IgD-negative memory B cell (primary cell): ENCODE measurements at regions not wholly inside any gene's neighbourhood (a gene's known extent, or its start where the extent isn't known, plus 50 kb on each side); places are given as distances from the start of the nearest gene placed in this dataset.

Experiments
- H3K27ac Mint-ChIP-seq, 3 donors: one replicate each; pipeline ENCODE4 v1.8.0; 2020 to 2022; ENCODE audit warnings: mild to moderate bottlenecking in 3 of 3, mixed read lengths in 3 of 3, moderate library complexity in 1 of 3
- H3K27me3 Mint-ChIP-seq: one replicate; pipeline ENCODE4 v1.8.0; 2021; ENCODE audit warnings: mixed read lengths
- H3K36me3 Mint-ChIP-seq: one replicate; pipeline ENCODE4 v1.8.0; 2020; ENCODE audit warnings: mild to moderate bottlenecking, mixed read lengths
- H3K4me1 Mint-ChIP-seq, 3 donors: one replicate each; pipeline ENCODE4 v1.8.0; 2020 to 2022; ENCODE audit warnings: mixed read lengths in 3 of 3, mild to moderate bottlenecking in 1 of 3
- H3K4me3 Mint-ChIP-seq, 4 donors: one replicate each; pipeline ENCODE4 v1.8.0; 2020 to 2022; ENCODE audit warnings: mild to moderate bottlenecking in 4 of 4, mixed read lengths in 4 of 4, moderate library complexity in 3 of 4
- H3K9me3 Mint-ChIP-seq, 3 donors: one replicate each; pipeline ENCODE4 v1.8.0; 2020 to 2021; ENCODE audit warnings: mixed read lengths in 3 of 3, mild to moderate bottlenecking in 1 of 3

- Mint-ChIP-seq H3K9me3 (peaks cover 0 to 2% (median 0%) of the 10 kb centered on the region in 3 donors), H3K36me3 (no peaks in the 10 kb centered on the region), H3K27ac (no peak overlapping the region), H3K4me1 (peaks cover 2 to 4% (median 3%) of the 10 kb centered on the region in 3 donors), H3K4me3 (no peak overlapping the region), H3K27me3 (peaks cover 2% of the 10 kb centered on the region)
Measured at GRCh38 chr1:56410405-56410804, 169.0 kb downstream of the PLPP3 start.

- H3K4me3 Mint-ChIP-seq: no peak overlapping the region
- H3K27ac Mint-ChIP-seq: peak overlapping the region in 1 of 3 donors; percentile 68
- no peaks in the 10 kb centered on the region for H3K36me3 Mint-ChIP-seq
- H3K4me1 Mint-ChIP-seq: peaks cover 11 to 17% (median 12%) of the 10 kb centered on the region in 3 donors
- peaks cover 2% of the 10 kb centered on the region for H3K27me3 Mint-ChIP-seq
- H3K9me3 Mint-ChIP-seq: no peaks in the 10 kb centered on the region
Measured at GRCh38 chr1:56409112-56409691, 170.2 kb downstream of the PLPP3 start.

- Mint-ChIP-seq H3K9me3 (no peaks in the 10 kb centered on the region), H3K27ac (no peak overlapping the region), H3K36me3 (no peaks in the 10 kb centered on the region), H3K27me3 (no peaks in the 10 kb centered on the region), H3K4me1 (peaks cover 20 to 25% (median 23%) of the 10 kb centered on the region in 3 donors), H3K4me3 (no peak overlapping the region)
Measured at GRCh38 chr1:56406821-56407220, 172.5 kb downstream of the PLPP3 start.

GRCh38 chr1:56404561-56405030 lies 174.8 kb downstream of the PLPP3 start:
- Mint-ChIP-seq H3K27ac (peak overlapping the region in 1 of 3 donors; percentile 16), H3K4me3 (peak overlapping the region in 2 of 4 donors; percentile 3 to 67)

GRCh38 chr1:56404066-56404465 lies 175.3 kb downstream of the PLPP3 start:
- no peak overlapping the region for H3K4me3 Mint-ChIP-seq

More at GRCh38 chr1:56404561-56405030, 174.8 kb downstream of the PLPP3 start:
- no peaks in the 10 kb centered on the region for H3K36me3 Mint-ChIP-seq
- H3K9me3 Mint-ChIP-seq: peaks cover 0 to 2% (median 0%) of the 10 kb centered on the region in 3 donors
- H3K27me3 Mint-ChIP-seq: peaks cover 1% of the 10 kb centered on the region
- H3K4me1 Mint-ChIP-seq: peaks cover 32 to 37% (median 34%) of the 10 kb centered on the region in 3 donors

GRCh38 chr1:56403321-56403720 lies 176.0 kb downstream of the PLPP3 start:
- Mint-ChIP-seq H3K9me3 (peaks cover 0 to 2% (median 0%) of the 10 kb centered on the region in 3 donors), H3K4me1 (peaks cover 30 to 37% (median 34%) of the 10 kb centered on the region in 3 donors), H3K27ac (no peak overlapping the region), H3K4me3 (peak overlapping the region in 1 of 4 donors; percentile 4), H3K27me3 (peaks cover 1% of the 10 kb centered on the region), H3K36me3 (no peaks in the 10 kb centered on the region)

More at GRCh38 chr1:56404066-56404465, 175.3 kb downstream of the PLPP3 start:
- Mint-ChIP-seq H3K36me3 (no peaks in the 10 kb centered on the region), H3K4me1 (peaks cover 30 to 37% (median 34%) of the 10 kb centered on the region in 3 donors), H3K27me3 (peaks cover 1% of the 10 kb centered on the region), H3K9me3 (peaks cover 0 to 2% (median 0%) of the 10 kb centered on the region in 3 donors), H3K27ac (peak overlapping the region in 1 of 3 donors; percentile 16)

- peak overlapping the region in 1 of 4 donors; percentile 35 for H3K4me3 Mint-ChIP-seq
- H3K27ac Mint-ChIP-seq: peak overlapping the region in 1 of 3 donors; percentile 24
- peaks cover 0 to 4% (median 2%) of the 10 kb centered on the region in 3 donors for H3K9me3 Mint-ChIP-seq
- no peaks in the 10 kb centered on the region for H3K36me3 Mint-ChIP-seq
- peaks cover 1% of the 10 kb centered on the region for H3K27me3 Mint-ChIP-seq
- peaks cover 30 to 37% (median 34%) of the 10 kb centered on the region in 3 donors for H3K4me1 Mint-ChIP-seq
Measured at GRCh38 chr1:56401191-56401590, 178.2 kb downstream of the PLPP3 start.

GRCh38 chr1:56400526-56400925 lies 178.8 kb downstream of the PLPP3 start:
- Mint-ChIP-seq H3K4me3 (no peak overlapping the region), H3K27ac (no peak overlapping the region), H3K4me1 (peaks cover 30 to 34% (median 34%) of the 10 kb centered on the region in 3 donors), H3K27me3 (peaks cover 3% of the 10 kb centered on the region), H3K36me3 (no peaks in the 10 kb centered on the region), H3K9me3 (peaks cover 0 to 4% (median 2%) of the 10 kb centered on the region in 3 donors)

- H3K27ac Mint-ChIP-seq: no peak overlapping the region
- H3K4me1 Mint-ChIP-seq: peaks cover 27 to 30% (median 27%) of the 10 kb centered on the region in 3 donors
- H3K9me3 Mint-ChIP-seq: peaks cover 0 to 4% (median 2%) of the 10 kb centered on the region in 3 donors
- no peak overlapping the region for H3K4me3 Mint-ChIP-seq
- no peaks in the 10 kb centered on the region for H3K36me3 Mint-ChIP-seq
- peaks cover 3% of the 10 kb centered on the region for H3K27me3 Mint-ChIP-seq
Measured at GRCh38 chr1:56399795-56400194, 179.6 kb downstream of the PLPP3 start.

GRCh38 chr1:56399326-56399725 lies 180.0 kb downstream of the PLPP3 start:
- Mint-ChIP-seq H3K4me3 (no peak overlapping the region), H3K9me3 (peaks cover 0 to 4% (median 2%) of the 10 kb centered on the region in 3 donors), H3K27me3 (peaks cover 8% of the 10 kb centered on the region), H3K4me1 (peaks cover 22 to 25% (median 23%) of the 10 kb centered on the region in 3 donors), H3K36me3 (no peaks in the 10 kb centered on the region), H3K27ac (no peak overlapping the region)

- H3K27ac Mint-ChIP-seq: no peak overlapping the region
- peaks cover 15 to 18% (median 16%) of the 10 kb centered on the region in 3 donors for H3K4me1 Mint-ChIP-seq
- H3K27me3 Mint-ChIP-seq: peaks cover 8% of the 10 kb centered on the region
- H3K36me3 Mint-ChIP-seq: no peaks in the 10 kb centered on the region
- peaks cover 0 to 4% (median 2%) of the 10 kb centered on the region in 3 donors for H3K9me3 Mint-ChIP-seq
- no peak overlapping the region for H3K4me3 Mint-ChIP-seq
Measured at GRCh38 chr1:56397811-56398231, 181.5 kb downstream of the PLPP3 start.

GRCh38 chr1:56397409-56397808 lies 182.0 kb downstream of the PLPP3 start:
- H3K27ac Mint-ChIP-seq: no peak overlapping the region
- H3K4me1 Mint-ChIP-seq: peaks cover 15 to 18% (median 16%) of the 10 kb centered on the region in 3 donors
- no peaks in the 10 kb centered on the region for H3K36me3 Mint-ChIP-seq
- no peak overlapping the region for H3K4me3 Mint-ChIP-seq
- peaks cover 0 to 4% (median 2%) of the 10 kb centered on the region in 3 donors for H3K9me3 Mint-ChIP-seq
- H3K27me3 Mint-ChIP-seq: peaks cover 8% of the 10 kb centered on the region

- peaks cover 12 to 13% (median 12%) of the 10 kb centered on the region in 3 donors for H3K4me1 Mint-ChIP-seq
- peaks cover 8% of the 10 kb centered on the region for H3K27me3 Mint-ChIP-seq
- H3K4me3 Mint-ChIP-seq: no peak overlapping the region
- H3K9me3 Mint-ChIP-seq: peaks cover 0 to 4% (median 2%) of the 10 kb centered on the region in 3 donors
- H3K36me3 Mint-ChIP-seq: no peaks in the 10 kb centered on the region
- no peak overlapping the region for H3K27ac Mint-ChIP-seq
Measured at GRCh38 chr1:56396581-56396980, 182.8 kb downstream of the PLPP3 start.

- Mint-ChIP-seq H3K4me3 (no peak overlapping the region), H3K36me3 (peaks cover 3% of the 10 kb centered on the region), H3K4me1 (peaks cover 4 to 5% (median 5%) of the 10 kb centered on the region in 3 donors), H3K9me3 (peaks cover 0 to 4% (median 2%) of the 10 kb centered on the region in 3 donors), H3K27me3 (peaks cover 7% of the 10 kb centered on the region), H3K27ac (no peak overlapping the region)
Measured at GRCh38 chr1:56395776-56396175, 183.6 kb downstream of the PLPP3 start.

GRCh38 chr1:56394298-56394697 lies 185.1 kb downstream of the PLPP3 start:
- H3K4me3 Mint-ChIP-seq: no peak overlapping the region
- peaks cover 0 to 4% (median 2%) of the 10 kb centered on the region in 3 donors for H3K9me3 Mint-ChIP-seq
- no peaks in the 10 kb centered on the region for H3K4me1 Mint-ChIP-seq
- peaks cover 3% of the 10 kb centered on the region for H3K36me3 Mint-ChIP-seq
- H3K27me3 Mint-ChIP-seq: peaks cover 7% of the 10 kb centered on the region
- H3K27ac Mint-ChIP-seq: no peak overlapping the region
